H1 (cell line): ENCODE measurements at regions not wholly inside any gene's neighbourhood (a gene's known extent, or its start where the extent isn't known, plus 50 kb on each side); places are given as distances from the start of the nearest gene placed in this dataset.

Experiments
- CTCF ChIA-PET: fragments of 300-600 bp; sonication (Branson Sonifier 250); formaldehyde crosslinking; loops from one replicate; lab custom pipeline; 2021; ENCODE audit not compliant: partially characterized antibody; lab: Charles Lee
- POLR2A ChIA-PET: fragments of 300-600 bp; sonication (Branson Sonifier 250); formaldehyde crosslinking; loops from one replicate; lab custom pipeline; 2021; ENCODE audit warnings: inconsistent platforms; ENCODE audit not compliant: partially characterized antibody; lab: Charles Lee
- DNase-seq, 2 experiments: peaks; one replicate each; pipeline versions ENCODE4 v3.0.0 to v3.0.0-alpha.2; 2010 to 2022; ENCODE audit warnings: low spot score in 2 of 2, low read depth in 1 of 2, mixed read lengths in 1 of 2
- FAIRE-seq: peaks from 2 replicates; lab custom pipeline; 2011; peaks lifted over from hg19 to GRCh38; lab: Jason Lieb, UNC
- H2AFZ ChIP-seq: 2 replicates; pipeline ENCODE4 v1.8.1; 2012; ENCODE audit warnings: low read length, inconsistent platforms
- H2AK5ac ChIP-seq: 2 replicates; pipeline ENCODE4 v1.6.1; 2013; ENCODE audit warnings: low read depth, low read length
- H2BK120ac ChIP-seq: replicated peaks from 2 replicates; pipeline ENCODE3; 2013; ENCODE audit warnings: low read depth, low read length, inconsistent platforms
- H2BK12ac ChIP-seq: 2 replicates; pipeline ENCODE4 v1.6.1; 2013; ENCODE audit warnings: low read depth, low read length
- H2BK15ac ChIP-seq: 2 replicates; pipeline ENCODE4 v1.6.1; 2013; ENCODE audit warnings: low read length
- H2BK20ac ChIP-seq: 2 replicates; pipeline ENCODE4 v1.6.1; 2013; ENCODE audit warnings: low read length
- H2BK5ac ChIP-seq: 2 replicates; pipeline ENCODE4 v1.6.1; 2013; ENCODE audit warnings: low read depth, low read length
- H3K14ac ChIP-seq: 2 replicates; pipeline ENCODE4 v1.6.1; 2013; ENCODE audit warnings: inconsistent platforms; ENCODE audit not compliant: insufficient read length
- H3K18ac ChIP-seq: 2 replicates; pipeline ENCODE4 v1.6.1; 2013; ENCODE audit warnings: low read length; ENCODE audit errors: extremely low read depth
- H3K23ac ChIP-seq: 2 replicates; pipeline ENCODE4 v1.6.1; 2013; ENCODE audit warnings: inconsistent platforms; ENCODE audit not compliant: insufficient read length
- H3K23me2 ChIP-seq: 2 replicates; pipeline ENCODE4 v1.6.1; 2013; ENCODE audit warnings: low read depth, low read length
- H3K27ac ChIP-seq: 2 replicates; pipeline ENCODE4 v1.6.1; 2011; ENCODE audit warnings: low read depth, low read length, inconsistent platforms
- H3K27me3 ChIP-seq, 4 experiments: replicated peaks in 1 of 4; 1 replicate in 1 of 4; 2 replicates in 3 of 4; pipeline versions ENCODE4 v1.6.1 to v1.8.1; 2011 to 2013; ENCODE audit warnings: low read length in 3 of 4, mild to moderate bottlenecking in 3 of 4, inconsistent platforms in 2 of 4, mixed read lengths in 2 of 4, moderate library complexity in 1 of 4; ENCODE audit not compliant: control insufficient read depth in 3 of 4, insufficient read depth in 3 of 4; ENCODE audit errors: extremely low read depth in 1 of 4
- H3K36me3 ChIP-seq, 4 experiments: 2 replicates each; pipeline versions ENCODE4 v1.6.1 to v1.8.1; 2011 to 2013; ENCODE audit warnings: mild to moderate bottlenecking in 4 of 4, low read length in 3 of 4, moderate library complexity in 2 of 4, control low read depth in 1 of 4, inconsistent platforms in 1 of 4; ENCODE audit not compliant: insufficient read depth in 4 of 4, control insufficient read depth in 2 of 4
- H3K4ac ChIP-seq: replicated peaks from 2 replicates; pipeline ENCODE3; 2013; ENCODE audit warnings: low read length, low read depth, mixed read lengths, inconsistent platforms; ENCODE audit not compliant: insufficient read length
- H3K4me1 ChIP-seq, 4 experiments: replicated peaks in 1 of 4; 1 replicate in 1 of 4; 2 replicates in 3 of 4; pipeline versions ENCODE4 v1.6.1 to v1.8.1; 2011 to 2013; ENCODE audit warnings: low read length in 3 of 4, inconsistent platforms in 2 of 4, mixed read lengths in 1 of 4; ENCODE audit not compliant: insufficient read depth in 4 of 4, control insufficient read depth in 3 of 4
- H3K4me2 ChIP-seq, 2 experiments: 2 replicates each; pipeline versions ENCODE4 v1.6.1 to v1.8.1; 2011 to 2013; ENCODE audit warnings: low read depth in 2 of 2, low read length in 2 of 2, control low read depth in 1 of 2, inconsistent platforms in 1 of 2, mild to moderate bottlenecking in 1 of 2; ENCODE audit not compliant: insufficient read depth in 1 of 2
- H3K4me3 ChIP-seq, 4 experiments: fragments of 200-600, 300-600 bp in 1 of 4; sonication (generic), shearing (Covaris generic), sonication (Bioruptor Twin) in 1 of 4; 2 replicates each; pipeline versions ENCODE4 v1.5.1 to v1.8.1; 2011 to 2016; ENCODE audit warnings: low read length in 4 of 4, low read depth in 3 of 4, control low read depth in 2 of 4, inconsistent platforms in 2 of 4, mild to moderate bottlenecking in 2 of 4, mixed read lengths in 1 of 4, moderate library complexity in 1 of 4; ENCODE audit not compliant: insufficient read depth in 2 of 4; ENCODE audit errors: extremely low read depth in 1 of 4
- H3K56ac ChIP-seq: replicated peaks from 2 replicates; pipeline ENCODE3; 2013; ENCODE audit warnings: low read depth, mild to moderate bottlenecking, mixed read lengths, low read length, inconsistent platforms; ENCODE audit not compliant: insufficient read length
- H3K79me1 ChIP-seq: 2 replicates; pipeline ENCODE4 v1.6.1; 2013; ENCODE audit warnings: low read depth, low read length, control low read depth
- H3K79me2 ChIP-seq, 2 experiments: 2 replicates each; pipeline versions ENCODE4 v1.6.1 to v1.8.1; 2012 to 2013; ENCODE audit warnings: low read length in 2 of 2, mild to moderate bottlenecking in 2 of 2, inconsistent platforms in 1 of 2; ENCODE audit not compliant: insufficient read depth in 2 of 2, control insufficient read depth in 1 of 2
- H3K9ac ChIP-seq, 4 experiments: replicated peaks in 1 of 4; 1 replicate in 1 of 4; 2 replicates in 3 of 4; pipeline versions ENCODE4 v1.6.1 to v1.8.1; 2011 to 2013; ENCODE audit warnings: low read depth in 3 of 4, low read length in 3 of 4, control low read depth in 2 of 4, mild to moderate bottlenecking in 2 of 4, moderate library complexity in 2 of 4, inconsistent platforms in 1 of 4; ENCODE audit errors: extremely low read depth in 1 of 4
- H3K9me3 ChIP-seq, 2 experiments: 2 replicates each; pipeline versions ENCODE4 v1.6.1 to v1.8.1; 2012 to 2013; ENCODE audit warnings: mild to moderate bottlenecking in 2 of 2, moderate library complexity in 2 of 2, control low read depth in 1 of 2, inconsistent platforms in 1 of 2, low read depth in 1 of 2, low read length in 1 of 2, mixed read lengths in 1 of 2; ENCODE audit not compliant: insufficient read depth in 2 of 2
- H4K20me1 ChIP-seq, 2 experiments: replicated peaks in 1 of 2; 2 replicates each; pipeline versions ENCODE3 to v1.8.1; 2011 to 2013; ENCODE audit warnings: inconsistent platforms in 2 of 2, low read length in 2 of 2, mild to moderate bottlenecking in 1 of 2; ENCODE audit not compliant: insufficient read depth in 2 of 2, control insufficient read depth in 1 of 2
- H4K5ac ChIP-seq: 2 replicates; pipeline ENCODE4 v1.6.1; 2013; ENCODE audit warnings: low read length, low read depth, mixed read lengths, inconsistent platforms; ENCODE audit not compliant: insufficient read length
- H4K8ac ChIP-seq: 2 replicates; pipeline ENCODE4 v1.8.0; 2013; ENCODE audit warnings: mild to moderate bottlenecking, moderate library complexity, low read length, inconsistent platforms; ENCODE audit not compliant: insufficient read depth; ENCODE audit errors: extremely low read depth
- H4K91ac ChIP-seq: replicated peaks from 2 replicates; pipeline ENCODE3; 2013; ENCODE audit warnings: low read length, mixed read lengths, inconsistent platforms; ENCODE audit not compliant: insufficient read length
- CREB1 ChIP-seq: IDR thresholded peaks from 2 replicates; pipeline ENCODE4 v1.6.1; 2012; ENCODE audit warnings: inconsistent platforms
- EZH2 ChIP-seq: fragments of 200-600 bp; sonication (generic); IDR thresholded peaks from 2 replicates; pipeline ENCODE4 v1.7.1; 2012; ENCODE audit warnings: low read depth, mild to moderate bottlenecking, moderate library complexity, low read length, inconsistent platforms; ENCODE audit not compliant: severe bottlenecking
- HDAC6 ChIP-seq: IDR thresholded peaks from one replicate; pipeline ENCODE4 v1.7.1; 2012; ENCODE audit warnings: low read depth, mild to moderate bottlenecking, inconsistent platforms, low read length, moderate library complexity
- RAD21 ChIP-seq, 2 experiments: IDR thresholded peaks in 1 of 2; conservative IDR thresholded peaks in 1 of 2; 2 replicates each; pipeline ENCODE4 v1.6.1; 2011; ENCODE audit warnings: low read depth in 2 of 2, low read length in 2 of 2, improper control_type of control experiment in 1 of 2, inconsistent platforms in 1 of 2, mild to moderate bottlenecking in 1 of 2, moderate library complexity in 1 of 2
- SIN3A ChIP-seq, 2 experiments: IDR thresholded peaks in 1 of 2; conservative IDR thresholded peaks in 1 of 2; 2 replicates each; pipeline ENCODE4 v1.6.1; 2011 to 2012; ENCODE audit warnings: low read length in 2 of 2, improper control_type of control experiment in 1 of 2, low read depth in 1 of 2, mild to moderate bottlenecking in 1 of 2
- SP2 ChIP-seq: IDR thresholded peaks from 2 replicates; pipeline ENCODE4 v1.6.1; 2012; ENCODE audit warnings: mild to moderate bottlenecking, low read length, inconsistent platforms
- TAF1 ChIP-seq: IDR thresholded peaks from 2 replicates; pipeline ENCODE4 v1.6.1; 2011; ENCODE audit warnings: mild to moderate bottlenecking, low read depth, low read length
- TEAD4 ChIP-seq: IDR thresholded peaks from 2 replicates; pipeline ENCODE4 v1.6.1; 2012; ENCODE audit warnings: low read depth, low read length, inconsistent platforms, mixed read lengths

GRCh38 chr2:180829836-180830235 lies 150.6 kb upstream of the UBE2E3 start:
- TF ChIP-seq SIN3A (conservative IDR thresholded peaks at IDR 0.05 in 1 of 2, IDR thresholded peaks at IDR 0.05 in 1 of 2; ENCODE audit: low read depth in 1 of 2, low read length in 2 of 2) (no peak), TEAD4 (no peak), HDAC6 (no peak), RAD21 (IDR thresholded peaks at IDR 0.05 in 1 of 2, conservative IDR thresholded peaks at IDR 0.05 in 1 of 2; ENCODE audit: low read depth in 2 of 2, low read length in 2 of 2) (no peak), SP2 (no peak), CREB1 (no peak), TAF1 (no peak), EZH2 (no peak)
- FAIRE-seq (no peak), DNase-seq (no peak)
- no peak overlapping the region for H3K9ac ChIP-seq
- ChIA-PET CTCF (no interaction called here), POLR2A (no interaction called here)
- H3K18ac ChIP-seq, result no peak overlapping the region
- H3K23me2 ChIP-seq, result no peaks in the 10 kb centered on the region; the same call in 1 of the 2 replicates
- no peak overlapping the region for H4K5ac ChIP-seq
- H3K79me1 ChIP-seq, result no peaks in the 10 kb centered on the region
- H3K4ac ChIP-seq, result no peak overlapping the region
- no peak overlapping the region for H3K4me2 ChIP-seq
- no peak overlapping the region for H2BK120ac ChIP-seq
- no peaks in the 10 kb centered on the region for H3K4me1 ChIP-seq
- H3K9me3 ChIP-seq, result peaks cover 0 to 2% of the 10 kb centered on the region in 2 experiments; a peak in 1 of 4 replicates
- no peak overlapping the region for H2BK15ac ChIP-seq
- H3K27me3 ChIP-seq, result no peaks in the 10 kb centered on the region; a peak in 1 of 7 replicates
- H3K56ac ChIP-seq, result no peak overlapping the region
- H2BK20ac ChIP-seq, result no peak overlapping the region
- H3K27ac ChIP-seq, result no peak overlapping the region
- no peak overlapping the region for H4K8ac ChIP-seq
- no peaks in the 10 kb centered on the region for H3K36me3 ChIP-seq
- no peaks in the 10 kb centered on the region for H4K20me1 ChIP-seq
- H3K23ac ChIP-seq, result no peak overlapping the region
- no peak overlapping the region for H2AFZ ChIP-seq
- H2BK5ac ChIP-seq, result no peak overlapping the region
- no peak overlapping the region for H3K4me3 ChIP-seq
- H2AK5ac ChIP-seq, result no peak overlapping the region
- no peak overlapping the region for H3K14ac ChIP-seq
- no peak overlapping the region for H4K91ac ChIP-seq
- H3K79me2 ChIP-seq, result no peaks in the 10 kb centered on the region
- no peak overlapping the region for H2BK12ac ChIP-seq
